ENCODE measurements at regions not wholly inside any gene's neighbourhood (a gene's known extent, or its start where the extent isn't known, plus 50 kb on each side); places are given as distances from the start of the nearest gene placed in this dataset.

- Histone ChIP-seq H3K27me3 (ENCODE audit: control insufficient read depth, insufficient read depth, low read length) (no peaks in the 10 kb centered on the region), H3K4me3 (ENCODE audit: low read depth, low read length) (no peak overlapping the region), H3K36me3 (ENCODE audit: control insufficient read depth, insufficient read depth, low read length) (no peaks in the 10 kb centered on the region)
- ChIA-PET CTCF (no interaction called here), POLR2A (no interaction called here)
- TF ChIP-seq, protein P1, sequence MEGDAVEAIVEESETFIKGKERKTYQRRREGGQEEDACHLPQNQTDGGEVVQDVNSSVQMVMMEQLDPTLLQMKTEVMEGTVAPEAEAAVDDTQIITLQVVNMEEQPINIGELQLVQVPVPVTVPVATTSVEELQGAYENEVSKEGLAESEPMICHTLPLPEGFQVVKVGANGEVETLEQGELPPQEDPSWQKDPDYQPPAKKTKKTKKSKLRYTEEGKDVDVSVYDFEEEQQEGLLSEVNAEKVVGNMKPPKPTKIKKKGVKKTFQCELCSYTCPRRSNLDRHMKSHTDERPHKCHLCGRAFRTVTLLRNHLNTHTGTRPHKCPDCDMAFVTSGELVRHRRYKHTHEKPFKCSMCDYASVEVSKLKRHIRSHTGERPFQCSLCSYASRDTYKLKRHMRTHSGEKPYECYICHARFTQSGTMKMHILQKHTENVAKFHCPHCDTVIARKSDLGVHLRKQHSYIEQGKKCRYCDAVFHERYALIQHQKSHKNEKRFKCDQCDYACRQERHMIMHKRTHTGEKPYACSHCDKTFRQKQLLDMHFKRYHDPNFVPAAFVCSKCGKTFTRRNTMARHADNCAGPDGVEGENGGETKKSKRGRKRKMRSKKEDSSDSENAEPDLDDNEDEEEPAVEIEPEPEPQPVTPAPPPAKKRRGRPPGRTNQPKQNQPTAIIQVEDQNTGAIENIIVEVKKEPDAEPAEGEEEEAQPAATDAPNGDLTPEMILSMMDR (IDR thresholded peaks at IDR 0.05; ENCODE audit: insufficient read depth, low read depth, low read length): no peak
- no peak for DNase-seq (ENCODE audit: low read depth)
Measured at GRCh38 chr5:35407697-35408096, 177.4 kb upstream of the PRLR start.

DNA sequence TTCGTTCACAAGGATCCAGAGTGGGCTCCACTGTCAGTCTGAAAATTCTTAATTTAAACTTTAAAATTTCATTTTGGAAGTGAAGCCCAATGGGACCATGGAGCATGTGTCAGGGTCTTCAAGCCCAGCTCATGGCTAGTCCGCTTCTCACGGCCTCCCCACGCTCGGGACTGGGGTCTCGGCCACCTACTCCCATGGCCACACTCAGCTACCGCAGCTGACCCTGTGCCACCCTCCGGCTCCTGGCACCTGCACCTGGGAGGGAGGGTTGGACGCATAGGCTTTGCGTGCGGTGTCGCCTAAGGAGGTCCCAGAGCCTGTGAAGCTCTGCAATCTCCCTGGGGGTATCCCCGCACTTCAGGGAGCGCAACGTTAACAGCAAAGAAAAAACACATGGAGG lies 175.7 kb upstream of the PRLR start:
- Histone ChIP-seq H3K27me3 (ENCODE audit: control insufficient read depth, insufficient read depth, low read length) (no peaks in the 10 kb centered on the region), H3K36me3 (ENCODE audit: control insufficient read depth, insufficient read depth, low read length) (no peaks in the 10 kb centered on the region), H3K4me3 (ENCODE audit: low read depth, low read length) (no peak overlapping the region)
- ChIA-PET POLR2A (no interaction called here), CTCF (no interaction called here)
- no peak for DNase-seq (ENCODE audit: low read depth)
- TF ChIP-seq, protein P1 (IDR thresholded peaks at IDR 0.05; ENCODE audit: insufficient read depth, low read depth, low read length): no peak

DNA sequence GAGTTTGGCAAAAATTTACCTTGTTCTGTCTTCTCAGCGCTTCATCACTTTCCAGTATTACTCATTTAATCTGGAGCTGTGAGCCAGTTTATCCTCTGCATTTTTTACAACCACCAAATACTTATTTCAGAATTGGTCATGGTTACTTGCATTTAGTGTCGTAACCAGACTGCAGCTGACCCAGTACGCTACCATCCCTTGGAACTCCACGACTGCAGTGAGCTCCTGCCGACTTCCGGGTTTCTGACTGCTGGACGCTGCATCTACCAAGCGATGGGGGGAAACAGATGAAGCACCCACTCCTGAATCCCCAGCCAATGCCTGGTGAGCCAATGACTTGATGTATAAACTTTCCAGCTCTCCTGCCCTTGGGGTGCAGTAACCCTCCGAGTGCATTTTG lies 174.4 kb upstream of the PRLR start:
- TF ChIP-seq, protein P1 (IDR thresholded peaks at IDR 0.05; ENCODE audit: insufficient read depth, low read depth, low read length): no peak
- CTCF ChIA-PET: no interaction called here
- POLR2A ChIA-PET: no interaction called here
- Histone ChIP-seq H3K27me3 (ENCODE audit: control insufficient read depth, insufficient read depth, low read length) (no peaks in the 10 kb centered on the region), H3K36me3 (ENCODE audit: control insufficient read depth, insufficient read depth, low read length) (no peaks in the 10 kb centered on the region), H3K4me3 (ENCODE audit: low read depth, low read length) (no peak overlapping the region)
- no peak for DNase-seq (ENCODE audit: low read depth)

DNA sequence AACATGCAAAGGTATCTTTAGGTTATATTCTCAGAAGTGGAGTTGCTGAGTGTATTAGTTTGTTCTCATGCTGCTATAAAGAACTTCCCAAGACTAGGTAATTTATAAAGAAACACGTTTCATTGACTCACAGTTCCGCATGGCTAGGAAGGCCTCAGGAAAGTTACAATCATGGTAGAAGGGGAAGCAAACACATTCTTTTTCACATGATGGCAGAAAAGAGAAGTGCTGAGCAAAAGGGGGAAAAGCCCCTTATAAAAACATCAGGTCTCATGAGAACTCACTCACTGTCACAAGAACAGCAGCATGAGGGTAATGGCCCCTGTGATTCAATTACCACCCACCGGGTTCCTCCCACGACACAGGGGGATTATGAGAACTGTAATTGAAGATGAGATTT lies 163.6 kb upstream of the PRLR start:
- Histone ChIP-seq H3K36me3 (ENCODE audit: control insufficient read depth, insufficient read depth, low read length) (no peaks in the 10 kb centered on the region), H3K4me3 (ENCODE audit: low read depth, low read length) (no peak overlapping the region), H3K27me3 (ENCODE audit: control insufficient read depth, insufficient read depth, low read length) (no peaks in the 10 kb centered on the region)
- DNase-seq (ENCODE audit: low read depth): no peak
- TF ChIP-seq, protein P1 (IDR thresholded peaks at IDR 0.05; ENCODE audit: insufficient read depth, low read depth, low read length): no peak
- CTCF ChIA-PET: no interaction called here
- POLR2A ChIA-PET: no interaction called here

DNA sequence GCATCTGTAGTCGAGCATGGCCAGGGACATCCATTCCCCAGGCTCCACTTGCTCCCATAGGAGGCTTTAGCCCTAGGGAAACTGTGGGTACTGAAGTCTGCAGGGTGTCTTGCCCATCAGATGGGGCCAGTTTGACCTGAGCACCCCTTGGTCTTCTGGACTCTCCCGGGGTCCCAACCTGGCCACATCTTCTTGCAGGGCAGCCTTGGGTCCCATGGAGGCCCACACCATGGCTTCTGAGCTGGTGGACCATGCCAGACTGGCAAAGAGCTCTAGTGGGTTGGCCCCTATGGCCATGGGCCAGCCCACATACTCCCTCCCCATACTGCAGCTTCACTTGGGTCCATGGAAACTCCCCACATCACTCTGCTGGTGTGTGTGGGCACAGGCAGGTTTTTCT lies 154.4 kb upstream of the PRLR start:
- Histone ChIP-seq H3K27me3 (ENCODE audit: control insufficient read depth, insufficient read depth, low read length) (no peaks in the 10 kb centered on the region), H3K4me3 (ENCODE audit: low read depth, low read length) (no peak overlapping the region), H3K36me3 (ENCODE audit: control insufficient read depth, insufficient read depth, low read length) (no peaks in the 10 kb centered on the region)
- TF ChIP-seq, protein P1 (IDR thresholded peaks at IDR 0.05; ENCODE audit: insufficient read depth, low read depth, low read length): no peak
- no peak for DNase-seq (ENCODE audit: low read depth)
- ChIA-PET CTCF (no interaction called here), POLR2A (no interaction called here)
